Endodermal cell (in vitro differentiated cells): ENCODE measurements at regions not wholly inside any gene's neighbourhood (a gene's known extent, or its start where the extent isn't known, plus 50 kb on each side); places are given as distances from the start of the nearest gene placed in this dataset.

ENCODE experiments used
- DNase-seq: peaks from one replicate; pipeline ENCODE4 v3.0.0-alpha.2; 2017
- H3K27ac ChIP-seq: 2 replicates; pipeline ENCODE4 v1.5.1; 2013; ENCODE audit warnings: mild to moderate bottlenecking, low read depth, low read length, moderate library complexity
- H3K27me3 ChIP-seq: 2 replicates; pipeline ENCODE4 v1.6.1; 2013; ENCODE audit warnings: mild to moderate bottlenecking, low read length, moderate library complexity; ENCODE audit not compliant: insufficient read depth, control insufficient read depth, poor library complexity, severe bottlenecking
- H3K36me3 ChIP-seq: 2 replicates; pipeline ENCODE4 v1.7.0; 2013; ENCODE audit warnings: mild to moderate bottlenecking, low read length, moderate library complexity; ENCODE audit not compliant: control insufficient read depth, insufficient read depth
- H3K4me1 ChIP-seq: one replicate; pipeline ENCODE4 v1.7.0; 2013; ENCODE audit warnings: low read length; ENCODE audit not compliant: control insufficient read depth, insufficient read depth
- H3K4me3 ChIP-seq: 2 replicates; pipeline ENCODE4 v1.5.1; 2013; ENCODE audit warnings: mild to moderate bottlenecking, low read length, moderate library complexity
- H3K9ac ChIP-seq: 2 replicates; pipeline ENCODE4 v1.6.1; 2013; ENCODE audit warnings: mild to moderate bottlenecking, low read length, moderate library complexity; ENCODE audit not compliant: poor library complexity, severe bottlenecking; ENCODE audit errors: extremely low read depth
- H3K9me3 ChIP-seq: 2 replicates; pipeline ENCODE4 v1.6.1; 2013; ENCODE audit warnings: mild to moderate bottlenecking, low read length, moderate library complexity; ENCODE audit not compliant: control insufficient read depth
- H3K27ac Mint-ChIP-seq: 2 replicates; pipeline ENCODE4 v1.8.0; 2020; ENCODE audit warnings: mixed read lengths
- H3K27me3 Mint-ChIP-seq: 2 replicates; pipeline ENCODE4 v1.8.0; 2021; ENCODE audit warnings: mild to moderate bottlenecking, mixed read lengths; ENCODE audit not compliant: insufficient read depth
- H3K36me3 Mint-ChIP-seq: 2 replicates; pipeline ENCODE4 v1.8.0; 2020; ENCODE audit warnings: low read depth, mixed read lengths
- H3K4me1 Mint-ChIP-seq: 2 replicates; pipeline ENCODE4 v1.8.0; 2020; ENCODE audit warnings: mixed read lengths
- H3K4me3 Mint-ChIP-seq: 2 replicates; pipeline ENCODE4 v1.8.0; 2020; ENCODE audit warnings: mild to moderate bottlenecking, moderate library complexity, mixed read lengths
- H3K9me3 Mint-ChIP-seq: 2 replicates; pipeline ENCODE4 v1.8.0; 2020; ENCODE audit warnings: mild to moderate bottlenecking, mixed read lengths
- CTCF ChIP-seq: fragments of 200-600 bp; sonication (generic); conservative IDR thresholded peaks from 2 replicates; pipeline ENCODE4 v1.5.0; 2021; ENCODE audit warnings: antibody characterized with exemption, mild to moderate bottlenecking
- WGBS, 2 experiments: methylation state at CpG; one replicate each; pipeline versions ENCODE4 v1.1.5 to v1.1.7; 2013; ENCODE audit warnings: missing lambda C conversion rate in 2 of 2, mixed read lengths in 1 of 2; ENCODE audit not compliant: insufficient coverage in 1 of 2, insufficient read length in 1 of 2; 5-methylcytosine and 5-hydroxymethylcytosine counted together

GRCh38 chr12:131355361-131356245 lies 355.3 kb upstream of the SFSWAP start:
- H3K4me3 Mint-ChIP-seq = no peak overlapping the region
- H3K4me1 Mint-ChIP-seq = peaks cover 17% of the 10 kb centered on the region
- H3K9me3 Mint-ChIP-seq = peaks cover 5% of the 10 kb centered on the region
- Histone ChIP-seq H3K36me3 (no peaks in the 10 kb centered on the region), H3K9me3 (peaks cover 7% of the 10 kb centered on the region), H3K9ac (no peak overlapping the region), H3K4me3 (no peak overlapping the region), H3K27ac (no peak overlapping the region), H3K27me3 (peaks cover 42% of the 10 kb centered on the region), H3K4me1 (peaks cover 4% of the 10 kb centered on the region)
- WGBS, 2 experiments = 88 to 89% methylated on average over 19 to 29 of the region's 29 CpGs
- no peak for TF ChIP-seq CTCF
- H3K27ac Mint-ChIP-seq = no peak overlapping the region
- H3K27me3 Mint-ChIP-seq = peaks cover 58% of the 10 kb centered on the region
- H3K36me3 Mint-ChIP-seq = no peaks in the 10 kb centered on the region
- DNase-seq = peak; percentile 24

GRCh38 chr12:131356485-131357184 lies 354.3 kb upstream of the SFSWAP start:
- H3K27me3 Mint-ChIP-seq = peaks cover 67% of the 10 kb centered on the region
- H3K4me1 Mint-ChIP-seq = peaks cover 17% of the 10 kb centered on the region
- H3K27ac Mint-ChIP-seq = no peak overlapping the region
- peak overlapping the region; percentile 82 for H3K27ac ChIP-seq
- 79 to 88% methylated on average over 13 to 18 of the region's 18 CpGs for WGBS, 2 experiments
- H3K9ac ChIP-seq = no peak overlapping the region
- no peaks in the 10 kb centered on the region for H3K36me3 ChIP-seq
- TF ChIP-seq CTCF = no peak
- H3K4me3 ChIP-seq = no peak overlapping the region
- peaks cover 5% of the 10 kb centered on the region for H3K9me3 Mint-ChIP-seq
- DNase-seq = peak; percentile 36
- H3K4me1 ChIP-seq = peaks cover 4% of the 10 kb centered on the region
- H3K9me3 ChIP-seq = peaks cover 7% of the 10 kb centered on the region
- H3K36me3 Mint-ChIP-seq = no peaks in the 10 kb centered on the region
- H3K4me3 Mint-ChIP-seq = no peak overlapping the region
- peaks cover 50% of the 10 kb centered on the region for H3K27me3 ChIP-seq

- Mint-ChIP-seq H3K9me3 (peaks cover 5% of the 10 kb centered on the region), H3K27me3 (peaks cover 72% of the 10 kb centered on the region), H3K4me1 (peaks cover 17% of the 10 kb centered on the region), H3K4me3 (no peak overlapping the region), H3K36me3 (no peaks in the 10 kb centered on the region), H3K27ac (no peak overlapping the region)
- H3K27me3 ChIP-seq = peaks cover 57% of the 10 kb centered on the region
- WGBS, 2 experiments = 86 to 90% methylated on average over 5 to 9 of the region's 9 CpGs
- peak; percentile 35 for DNase-seq
- H3K27ac ChIP-seq = peak overlapping the region; percentile 82
- H3K9me3 ChIP-seq = peaks cover 7% of the 10 kb centered on the region
- peaks cover 4% of the 10 kb centered on the region for H3K4me1 ChIP-seq
- H3K36me3 ChIP-seq = no peaks in the 10 kb centered on the region
- TF ChIP-seq CTCF = no peak
- H3K4me3 ChIP-seq = no peak overlapping the region
- H3K9ac ChIP-seq = no peak overlapping the region
Observed at GRCh38 chr12:131357185-131357747, 353.6 kb upstream of the SFSWAP start.
